Epithelial cell of proximal tubule (primary cell): ENCODE measurements at regions not wholly inside any gene's neighbourhood (a gene's known extent, or its start where the extent isn't known, plus 50 kb on each side); places are given as distances from the start of the nearest gene placed in this dataset.
"Not testable (repeated sequence)": the region's sequence is repeated elsewhere in the genome, so short reads cannot be mapped to it uniquely, and the experiment has no call there.

ENCODE experiments used
- DNase-seq: peaks from one replicate; pipeline ENCODE4 v3.0.0-alpha.2; 2011; ENCODE audit warnings: low read depth
- H3K4me3 ChIP-seq: 2 replicates; pipeline ENCODE4 v1.5.1; 2011; ENCODE audit warnings: low read depth, mild to moderate bottlenecking, low read length
- TF ChIP-seq, protein P1 (sequence below): conservative IDR thresholded peaks from 2 replicates; pipeline ENCODE4 v1.5.1; 2012; ENCODE audit warnings: low read depth, mild to moderate bottlenecking, low read length

DNA sequence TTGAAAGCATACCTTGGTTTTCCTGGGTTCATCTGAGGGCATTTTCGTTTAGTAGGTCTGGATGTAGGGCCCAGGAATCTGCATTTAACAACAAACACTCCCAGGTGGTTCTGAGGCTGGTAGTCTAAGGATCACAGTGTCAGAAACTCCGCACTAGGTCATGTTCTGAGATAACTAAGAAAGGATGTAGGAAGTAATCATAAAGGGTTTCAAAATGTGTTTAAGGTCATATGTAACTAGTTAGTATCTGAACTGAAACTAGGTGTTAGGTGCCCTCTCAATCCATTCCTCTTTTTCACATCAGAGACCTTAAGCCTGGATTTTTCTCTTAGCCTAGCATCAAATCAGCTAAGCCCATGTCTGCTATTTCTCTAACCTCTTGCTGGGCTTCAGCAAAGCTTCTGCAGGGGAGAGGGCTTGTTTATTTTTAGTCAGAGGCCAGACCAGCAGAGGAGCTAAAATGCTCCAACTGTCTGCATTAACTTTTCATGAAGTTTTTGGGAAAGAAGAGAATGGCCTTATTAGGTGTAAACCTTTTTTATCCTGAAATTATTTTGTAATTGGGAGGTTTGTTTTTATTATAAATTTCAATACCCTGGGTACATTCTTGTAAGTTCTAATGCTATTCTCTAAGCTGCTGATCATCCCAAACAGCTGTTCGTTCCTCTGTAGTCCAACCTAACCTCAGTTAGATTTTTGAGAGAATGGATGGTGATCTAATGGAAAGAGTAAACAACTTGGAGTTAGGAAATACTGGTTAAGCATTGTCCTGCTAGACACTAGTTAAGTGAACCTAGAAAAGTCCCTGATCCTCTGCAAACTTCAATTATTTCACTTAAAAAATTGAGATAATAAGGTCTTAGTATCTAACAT is 262.8 kb upstream of the RFC3 start:
- no peak for DNase-seq
- TF ChIP-seq, protein P1, sequence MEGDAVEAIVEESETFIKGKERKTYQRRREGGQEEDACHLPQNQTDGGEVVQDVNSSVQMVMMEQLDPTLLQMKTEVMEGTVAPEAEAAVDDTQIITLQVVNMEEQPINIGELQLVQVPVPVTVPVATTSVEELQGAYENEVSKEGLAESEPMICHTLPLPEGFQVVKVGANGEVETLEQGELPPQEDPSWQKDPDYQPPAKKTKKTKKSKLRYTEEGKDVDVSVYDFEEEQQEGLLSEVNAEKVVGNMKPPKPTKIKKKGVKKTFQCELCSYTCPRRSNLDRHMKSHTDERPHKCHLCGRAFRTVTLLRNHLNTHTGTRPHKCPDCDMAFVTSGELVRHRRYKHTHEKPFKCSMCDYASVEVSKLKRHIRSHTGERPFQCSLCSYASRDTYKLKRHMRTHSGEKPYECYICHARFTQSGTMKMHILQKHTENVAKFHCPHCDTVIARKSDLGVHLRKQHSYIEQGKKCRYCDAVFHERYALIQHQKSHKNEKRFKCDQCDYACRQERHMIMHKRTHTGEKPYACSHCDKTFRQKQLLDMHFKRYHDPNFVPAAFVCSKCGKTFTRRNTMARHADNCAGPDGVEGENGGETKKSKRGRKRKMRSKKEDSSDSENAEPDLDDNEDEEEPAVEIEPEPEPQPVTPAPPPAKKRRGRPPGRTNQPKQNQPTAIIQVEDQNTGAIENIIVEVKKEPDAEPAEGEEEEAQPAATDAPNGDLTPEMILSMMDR = no peak
- H3K4me3 ChIP-seq = no peak overlapping the region

DNA sequence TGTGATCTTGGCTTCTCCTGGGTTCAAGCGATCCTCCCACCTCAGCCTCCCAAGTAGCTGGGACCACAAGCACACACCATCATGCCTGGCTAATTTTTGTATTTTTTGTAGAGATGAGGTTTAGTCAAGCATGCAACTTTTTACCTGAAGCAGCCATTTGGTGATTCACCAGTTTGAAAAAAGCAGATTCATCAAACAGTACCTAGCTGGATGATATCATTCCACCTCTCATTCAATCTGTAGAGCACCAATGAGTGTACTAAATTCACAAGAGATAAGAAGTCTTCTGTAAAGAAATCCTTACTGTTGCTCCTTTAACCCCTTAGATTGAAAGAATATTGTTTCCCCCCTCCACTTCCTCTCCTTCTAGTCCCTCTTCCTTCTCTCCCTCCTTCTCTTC is 261.1 kb upstream of the RFC3 start:
- no peak overlapping the region for H3K4me3 ChIP-seq
- no peak for DNase-seq
- TF ChIP-seq, protein P1 = no peak

DNA sequence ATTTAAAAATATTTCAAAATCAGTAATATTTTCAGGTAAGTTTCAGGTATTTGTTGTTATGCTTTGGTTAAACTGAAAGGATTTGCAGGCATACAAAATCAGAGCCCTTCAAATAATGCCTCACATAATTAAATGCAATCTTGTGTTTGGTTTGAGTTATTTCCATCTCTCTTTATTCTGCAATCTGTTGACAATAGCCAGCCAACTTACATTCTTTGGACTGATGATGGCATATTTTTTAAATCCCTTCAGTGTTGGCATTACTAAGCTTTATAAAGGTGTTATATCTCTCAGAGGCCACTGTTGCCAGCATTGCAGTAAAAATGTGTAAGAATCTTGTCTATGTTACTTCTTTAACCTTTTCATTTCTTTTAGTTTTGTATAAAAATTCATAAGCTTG is 257.2 kb upstream of the RFC3 start:
- DNase-seq = no peak
- H3K4me3 ChIP-seq = no peak overlapping the region
- TF ChIP-seq, protein P1 = no peak

DNA sequence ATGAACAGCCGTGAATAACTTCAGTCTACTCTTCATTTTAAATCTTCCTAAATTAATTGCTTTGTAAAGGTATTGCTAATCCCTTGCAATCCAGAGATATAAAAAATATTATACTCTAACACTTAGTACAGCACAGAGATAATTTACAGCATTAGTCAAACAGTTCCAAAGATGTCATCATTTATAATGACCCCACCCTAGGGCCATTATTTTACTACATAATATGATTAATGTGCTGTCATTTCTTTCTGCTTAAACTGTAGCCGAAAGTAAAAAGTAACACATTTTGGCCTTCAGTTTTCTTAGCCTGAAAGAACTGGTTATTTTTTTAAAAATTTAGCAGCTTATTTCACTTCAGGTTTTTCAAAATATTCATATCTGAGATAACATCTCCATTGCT is 256.3 kb upstream of the RFC3 start:
- no peak overlapping the region for H3K4me3 ChIP-seq
- TF ChIP-seq, protein P1 = no peak
- DNase-seq = no peak

DNA sequence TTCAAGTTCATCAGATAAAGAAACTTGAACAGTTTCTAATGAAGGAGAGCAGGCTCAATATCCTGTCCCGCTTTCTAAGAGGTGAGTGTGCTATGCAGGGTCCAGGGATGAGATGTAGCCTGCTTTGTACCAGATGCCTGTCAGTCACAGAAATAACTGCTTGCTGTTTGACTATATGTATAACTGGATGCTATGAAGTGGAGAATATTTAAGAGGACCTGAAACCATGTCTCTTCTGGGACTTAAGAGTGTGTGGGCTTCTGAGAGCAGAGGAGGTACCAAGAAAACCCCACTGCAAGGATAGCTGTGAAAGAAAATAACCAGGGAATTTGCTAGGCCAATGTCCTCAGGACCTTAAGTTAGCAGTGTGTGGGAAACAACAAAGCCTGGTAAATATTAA is 246.3 kb upstream of the RFC3 start:
- TF ChIP-seq, protein P1 = no peak
- no peak overlapping the region for H3K4me3 ChIP-seq
- DNase-seq = no peak

DNA sequence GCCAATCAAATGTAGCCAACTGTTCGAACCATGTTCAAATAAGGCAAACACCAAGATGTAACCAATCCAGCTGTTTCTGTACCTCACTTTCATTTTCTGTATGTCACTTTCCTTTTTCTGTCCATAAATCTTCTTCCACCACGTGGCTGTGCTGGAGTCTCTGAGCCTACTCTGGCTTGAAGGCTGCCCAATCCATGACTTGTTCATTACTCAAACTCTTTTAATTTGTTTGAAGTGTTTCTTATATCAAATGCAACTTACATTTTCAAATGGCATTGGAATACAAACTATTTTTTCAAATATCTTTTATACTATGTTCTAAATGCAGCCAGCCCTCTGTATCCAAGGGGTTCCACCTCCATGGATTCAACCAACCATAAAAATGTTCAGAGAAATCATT is 245.6 kb upstream of the RFC3 start:
- not testable (repeated sequence) for DNase-seq, H3K4me3 ChIP-seq

DNA sequence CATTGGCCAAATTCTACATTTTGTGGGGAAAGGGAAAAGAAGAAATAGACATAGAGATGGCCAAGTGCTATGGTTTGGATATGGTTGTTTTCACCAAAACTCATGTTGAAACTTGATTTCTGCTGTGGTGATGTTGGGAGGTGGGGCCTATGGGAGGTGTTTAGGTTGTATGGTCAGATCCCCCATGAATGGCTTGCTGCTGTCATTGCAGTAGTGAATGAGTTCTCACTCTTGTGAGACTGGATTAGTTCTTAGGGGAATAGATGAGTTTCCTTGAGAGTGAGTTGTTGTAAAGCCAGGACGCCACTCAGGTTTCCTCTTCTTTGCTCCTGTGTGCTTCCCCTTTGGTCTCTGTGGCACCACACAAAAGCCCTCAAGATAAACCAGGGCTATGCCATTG is 242.6 kb upstream of the RFC3 start:
- DNase-seq = no peak
- TF ChIP-seq, protein P1 = no peak
- H3K4me3 ChIP-seq = no peak overlapping the region
